G401.6 (cell line): ENCODE measurements at regions not wholly inside any gene's neighbourhood (a gene's known extent, or its start where the extent isn't known, plus 50 kb on each side); places are given as distances from the start of the nearest gene placed in this dataset.
"Not testable (repeated sequence)": the region's sequence is repeated elsewhere in the genome, so short reads cannot be mapped to it uniquely, and the experiment has no call there.

Source experiments
- FAIRE-seq: peaks from 2 replicates; lab custom pipeline; 2012; peaks lifted over from hg19 to GRCh38; lab: Jason Lieb, UNC

DNA sequence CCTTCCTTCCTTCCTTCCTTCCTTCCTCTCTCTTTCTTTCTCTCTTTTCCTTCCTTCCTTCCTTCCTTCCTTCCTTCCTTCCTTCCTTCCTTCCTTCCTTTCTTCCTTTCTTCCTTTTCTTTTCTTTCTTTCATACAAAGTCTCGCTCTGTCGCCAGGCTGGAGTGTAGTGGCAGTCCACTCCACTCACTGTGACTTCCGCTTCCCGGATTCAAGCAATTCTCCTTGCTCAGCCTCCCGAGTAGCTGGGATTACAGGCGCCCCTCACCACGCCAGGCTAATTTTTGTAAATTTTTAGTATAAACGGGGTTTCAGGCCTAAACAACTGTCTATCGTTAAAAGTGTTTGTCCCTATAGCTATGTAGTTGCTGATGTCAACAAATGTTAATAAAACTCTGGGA, 1029.8 kb downstream of the TMEM121 start:
- not testable (repeated sequence) for FAIRE-seq

GRCh38 chr14:106556665-106557289, 1030.4 kb downstream of the TMEM121 start:
- no peak for FAIRE-seq

DNA sequence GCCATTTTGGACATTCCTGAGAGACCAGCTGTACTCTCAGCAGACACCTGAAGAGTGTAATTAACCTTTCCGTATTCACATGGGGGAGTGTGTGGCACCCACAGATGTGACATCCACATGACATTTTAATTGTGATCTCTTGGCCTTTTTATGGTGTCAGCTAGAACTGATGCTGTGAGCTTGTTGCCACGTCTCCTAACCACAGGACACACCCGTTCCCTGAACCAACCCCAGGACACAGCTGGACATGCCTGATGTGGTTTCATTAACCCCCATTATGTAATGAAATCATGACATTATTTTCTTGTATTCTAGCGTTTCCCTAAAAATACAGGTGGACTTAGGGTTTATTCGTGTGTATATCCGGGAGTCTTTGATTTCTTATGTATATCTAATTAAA, 1036.1 kb downstream of the TMEM121 start:
- FAIRE-seq = no peak

DNA sequence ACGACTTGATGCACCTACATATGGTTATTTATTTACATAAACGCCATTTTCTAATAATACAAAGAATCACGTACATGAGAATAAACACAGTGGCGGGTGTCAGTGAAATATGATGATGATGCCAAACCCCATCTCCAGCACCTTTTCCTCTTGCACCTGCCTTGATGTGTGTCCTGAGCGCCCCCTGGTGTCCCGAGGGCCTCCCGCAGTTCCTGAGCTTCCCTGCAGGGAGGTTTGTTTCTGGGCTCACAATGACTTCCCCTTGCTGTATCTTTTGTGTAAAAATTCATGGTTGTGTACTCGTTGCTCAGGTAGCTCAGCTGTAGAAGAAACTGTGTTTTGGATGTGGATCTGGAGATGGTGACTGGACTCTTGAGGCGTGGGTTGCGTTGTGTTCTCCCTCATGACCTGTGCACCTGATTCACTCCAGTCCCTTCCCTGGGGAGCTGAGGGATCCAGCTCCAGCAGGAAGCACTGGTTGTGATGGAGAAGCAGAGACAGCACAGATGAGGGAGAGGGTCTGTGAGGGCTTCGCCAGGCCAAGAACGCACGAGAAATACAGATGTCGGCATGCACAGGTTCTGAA, 1037.8 kb downstream of the TMEM121 start:
- no peak for FAIRE-seq

GRCh38 chr14:106578481-106578880, 1052.1 kb downstream of the TMEM121 start:
- FAIRE-seq = no peak

- no peak for FAIRE-seq
Measured at GRCh38 chr14:106579084-106579483, 1052.7 kb downstream of the TMEM121 start.

DNA sequence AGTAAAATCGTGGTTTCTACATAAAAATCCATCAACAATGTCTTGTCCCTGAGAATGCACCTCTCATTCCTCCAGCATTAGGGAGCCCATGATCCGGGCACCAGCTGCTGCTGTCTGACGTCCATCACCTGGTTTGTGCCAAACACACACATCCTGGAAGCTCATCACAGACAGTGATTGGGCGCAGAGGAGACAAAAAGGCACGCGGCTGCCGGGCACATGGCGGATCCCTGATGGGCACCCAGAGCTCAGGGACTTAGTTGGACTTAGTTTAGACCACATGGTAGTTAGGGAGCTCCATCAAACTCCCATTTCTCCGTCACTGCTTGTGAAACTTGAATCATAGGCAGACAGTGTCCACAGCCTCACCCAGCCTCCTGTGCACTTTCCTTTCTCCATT, 1059.3 kb downstream of the TMEM121 start:
- no peak for FAIRE-seq

DNA sequence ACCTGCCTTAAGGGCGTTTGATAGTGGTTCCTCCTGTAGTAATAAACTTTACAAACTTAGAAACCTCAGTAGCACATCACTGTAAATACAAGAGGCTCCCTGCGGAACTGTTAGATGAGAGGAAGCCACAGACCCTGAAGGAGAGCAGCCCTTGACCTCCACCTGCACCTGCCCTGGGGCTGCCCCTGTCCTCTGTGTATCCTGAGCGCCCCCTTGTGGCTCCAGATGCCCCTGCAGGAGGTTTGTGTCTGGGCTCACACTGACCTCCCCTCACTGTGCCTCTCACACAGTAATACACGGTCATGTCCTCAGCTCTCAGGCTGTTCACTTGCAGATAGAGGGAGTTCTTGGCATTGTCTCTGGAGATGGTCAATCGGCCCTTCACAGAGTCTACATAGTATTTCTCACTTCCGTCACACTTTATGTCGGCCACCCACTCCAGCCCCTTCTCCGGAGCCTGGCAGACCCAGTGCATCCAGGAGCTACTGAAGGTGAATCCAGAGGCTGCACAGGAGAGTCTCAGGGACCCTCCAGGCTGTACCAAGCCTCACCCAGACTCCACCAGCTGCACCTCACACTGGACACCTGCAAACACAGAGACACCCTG, 1059.8 kb downstream of the TMEM121 start:
- no peak for FAIRE-seq

GRCh38 chr14:106591539-106591938, 1065.2 kb downstream of the TMEM121 start:
- not testable (repeated sequence) for FAIRE-seq

GRCh38 chr14:106592115-106592852, 1065.9 kb downstream of the TMEM121 start:
- not testable (repeated sequence) for FAIRE-seq

GRCh38 chr14:106599209-106599608, 1072.8 kb downstream of the TMEM121 start:
- no peak for FAIRE-seq

- FAIRE-seq = no peak
Measured at GRCh38 chr14:106605548-106606448, 1079.4 kb downstream of the TMEM121 start.

- FAIRE-seq = no peak
Measured at GRCh38 chr14:106606936-106607335, 1080.6 kb downstream of the TMEM121 start.

GRCh38 chr14:106610691-106611090, 1084.3 kb downstream of the TMEM121 start:
- FAIRE-seq = no peak

DNA sequence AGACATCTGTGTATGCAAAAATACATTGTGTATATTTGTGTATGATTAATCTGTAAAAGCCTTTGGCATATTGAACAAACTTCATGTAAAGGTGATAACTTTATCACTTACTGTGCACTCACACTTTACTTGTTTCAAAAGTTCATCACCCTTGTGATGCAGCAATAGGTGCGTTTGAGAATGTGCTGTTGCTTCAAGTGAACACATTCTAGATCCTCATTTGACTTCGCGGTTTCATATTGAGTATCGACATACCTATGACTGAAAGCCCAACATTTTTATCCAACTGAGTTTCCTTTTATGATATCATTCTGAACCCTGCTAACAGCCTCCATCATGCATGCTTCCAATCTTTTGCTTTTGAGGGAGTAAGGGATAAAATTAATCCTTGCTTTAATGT, 1086.9 kb downstream of the TMEM121 start:
- no peak for FAIRE-seq

DNA sequence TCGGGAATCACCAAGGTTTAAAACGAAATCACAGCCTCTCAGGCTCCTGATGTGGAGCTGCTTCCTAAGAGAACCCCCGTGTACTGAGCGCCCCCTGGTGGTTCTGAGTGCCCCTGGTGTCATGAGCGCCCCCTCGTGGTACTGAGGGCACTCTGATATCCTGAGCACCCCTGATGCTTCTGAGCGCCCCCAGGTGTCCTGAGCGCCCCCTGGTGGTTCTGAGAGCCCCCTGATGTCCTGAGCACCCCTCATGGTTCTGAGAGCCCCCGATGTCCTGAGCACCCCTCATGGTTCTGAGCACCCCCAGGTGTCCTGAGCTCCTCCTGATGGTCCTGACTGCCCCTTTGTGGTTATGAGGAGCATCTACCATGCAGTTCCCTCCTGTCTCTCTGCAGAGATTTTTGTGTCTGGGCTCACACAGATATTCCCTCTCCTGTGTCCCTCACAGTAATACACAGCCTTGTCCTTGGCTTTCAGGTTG, 1092.1 kb downstream of the TMEM121 start:
- FAIRE-seq = not testable (repeated sequence)

DNA sequence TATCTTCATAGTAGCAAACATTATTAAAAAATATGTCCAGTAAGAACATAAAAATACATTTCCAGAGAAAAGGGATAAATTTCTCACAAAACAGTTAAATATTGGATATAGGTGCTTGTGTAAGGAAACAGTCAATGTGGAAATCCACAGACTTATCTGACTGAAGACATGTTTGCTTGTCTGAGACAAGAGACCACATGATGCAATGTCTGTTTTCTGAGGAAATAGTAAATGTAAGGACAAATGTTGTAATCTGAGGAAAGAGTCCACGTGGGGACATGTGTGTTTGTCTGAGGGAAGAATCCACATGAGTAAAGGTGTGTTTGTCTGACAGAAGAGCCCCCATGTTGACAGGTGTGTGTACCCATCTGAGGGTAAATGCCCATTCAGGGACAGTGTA, 1093.2 kb downstream of the TMEM121 start:
- FAIRE-seq = no peak

DNA sequence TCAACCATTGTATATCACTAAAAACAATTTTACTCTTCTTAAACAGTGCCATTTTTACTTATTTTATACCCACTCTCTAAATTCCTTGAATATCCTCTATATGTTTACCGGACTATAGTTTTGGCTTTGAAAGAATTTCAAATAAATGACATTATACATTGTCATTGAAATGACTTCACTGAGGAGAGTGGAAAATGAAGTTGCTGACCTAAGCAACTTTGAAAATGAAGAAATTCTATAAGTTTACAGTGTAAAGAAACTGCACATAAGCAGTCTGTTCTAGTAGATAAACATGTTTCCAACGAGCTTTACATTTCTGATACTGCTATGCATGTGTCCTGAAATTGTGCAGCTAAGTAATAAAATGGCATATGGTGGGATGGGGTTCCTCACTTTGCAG, 1094.0 kb downstream of the TMEM121 start:
- no peak for FAIRE-seq

DNA sequence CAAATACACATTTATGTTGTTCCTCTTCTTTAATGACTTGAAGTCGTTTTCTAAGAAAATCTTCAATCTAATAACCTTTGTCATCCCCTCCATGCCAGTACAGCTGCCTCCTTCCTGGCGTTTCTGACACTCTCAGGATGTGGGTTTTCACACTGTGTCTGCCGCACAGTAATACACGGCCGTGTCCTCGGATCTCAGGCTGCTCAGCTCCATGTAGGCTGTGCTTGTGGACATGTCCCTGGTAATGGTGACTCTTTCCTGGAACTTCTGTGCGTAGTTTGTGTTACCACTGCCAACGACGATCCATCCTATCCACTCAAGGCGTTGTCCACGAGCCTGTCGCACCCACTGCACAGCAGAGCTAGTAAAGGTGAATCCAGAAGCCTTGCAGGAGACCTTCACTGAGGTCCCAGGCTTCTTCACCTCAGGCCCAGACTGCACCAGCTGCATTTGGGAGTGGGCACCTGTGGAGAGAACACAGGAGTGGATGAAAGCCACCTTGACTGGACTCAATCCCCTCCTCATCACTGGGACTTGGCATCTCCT, 1095.9 kb downstream of the TMEM121 start:
- no peak for FAIRE-seq

DNA sequence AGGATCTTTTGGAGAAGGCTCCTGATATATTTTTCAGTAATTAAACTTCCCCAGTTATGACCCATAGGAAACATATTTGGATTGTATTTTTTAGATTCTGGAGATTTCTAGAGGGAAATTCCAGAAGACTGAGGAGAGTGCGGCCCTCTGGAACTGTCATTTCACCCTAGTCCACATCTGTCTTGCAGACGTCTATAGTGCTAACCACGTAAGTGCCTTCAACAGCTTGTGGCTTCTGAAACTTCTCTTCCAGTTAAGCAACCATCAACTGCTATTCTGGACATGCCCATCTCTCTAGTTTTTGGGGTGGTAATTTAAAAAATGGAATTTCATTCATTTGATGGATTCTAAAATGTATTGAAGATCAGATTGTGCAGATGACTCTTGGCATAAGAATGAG, 1098.8 kb downstream of the TMEM121 start:
- no peak for FAIRE-seq

- not testable (repeated sequence) for FAIRE-seq
Measured at GRCh38 chr14:106626469-106626868, 1100.1 kb downstream of the TMEM121 start.
